ENCODE measurements at regions not wholly inside any gene's neighbourhood (a gene's known extent, or its start where the extent isn't known, plus 50 kb on each side); places are given as distances from the start of the nearest gene placed in this dataset.
"Not testable (repeated sequence)": the region's sequence is repeated elsewhere in the genome, so short reads cannot be mapped to it uniquely, and the experiment has no call there.

GRCh38 chr14:103243764-103244737 lies 90.0 kb upstream of the EIF5 start (continued):
- TF ChIP-seq TRAFD1 (CRISPR knock-in tag; IDR thresholded peaks at IDR 0.05; ENCODE audit: borderline replicate concordance) = no peak
- TF ChIP-seq GATAD2A (CRISPR knock-in tag; IDR thresholded peaks at IDR 0.05) = peak; percentile 38; the same call in 1 of the 2 replicates
- TF ChIP-seq ISL2 (CRISPR knock-in tag; IDR thresholded peaks at IDR 0.05) = no peak
- no peak for TF ChIP-seq MAFK (conservative IDR thresholded peaks at IDR 0.05 in 1 of 2, IDR thresholded peaks at IDR 0.05 in 1 of 2; ENCODE audit: low read length in 2 of 2)
- 0 out of 4 replicates have a peak, but pooled peaks have one; percentile 28 for TF ChIP-seq POLR2A (IDR thresholded peaks at IDR 0.05; ENCODE audit: insufficient read depth in 1 of 2, low read depth in 2 of 2, low read length in 2 of 2)
- TF ChIP-seq SRF (IDR thresholded peaks at IDR 0.05; ENCODE audit: low read depth, low read length) = peak; percentile 96
- TF ChIP-seq ZSCAN25 (CRISPR knock-in tag; IDR thresholded peaks at IDR 0.05) = no peak
- TF ChIP-seq RXRB (CRISPR knock-in tag; IDR thresholded peaks at IDR 0.05; ENCODE audit: borderline replicate concordance) = peak; percentile 13; the same call in 1 of the 2 replicates
- no peak for TF ChIP-seq ARNTL (CRISPR knock-in tag; IDR thresholded peaks at IDR 0.05)

- H3K9me3 ChIP-seq (ENCODE audit: low read length); CTCF ChIA-PET (ENCODE audit: low intra/inter-chr PET ratio, low total read pairs); H3K4me3 ChIP-seq (replicated peaks in 1 of 3; ENCODE audit: insufficient read depth in 1 of 3, low read depth in 2 of 3, low read length in 3 of 3); H3K27me3 ChIP-seq (ENCODE audit: control insufficient read depth in 1 of 2, insufficient read depth in 2 of 2, low read length in 2 of 2); in situ Hi-C loops (cut with HindIII; ENCODE audit: extremely low pct_ligation_motif_present, low pct_unique_long_range_greater_than_20kb); H2AFZ ChIP-seq (ENCODE audit: low read length); intact Hi-C loops (cut with micrococcal nuclease; ENCODE audit: unreplicated experiment); H4K20me1 ChIP-seq (ENCODE audit: insufficient read depth, low read length); BruUV-seq (replicated peaks); H3K36me3 ChIP-seq (replicated peaks in 1 of 2; ENCODE audit: control insufficient read depth in 1 of 2, insufficient read depth in 2 of 2, low read length in 2 of 2); H3K79me2 ChIP-seq (ENCODE audit: insufficient read depth, low read length); TF ChIP-seq LCORL (IDR thresholded peaks at IDR 0.05): not testable (repeated sequence)
- FAIRE-seq = peak; percentile 89
- POLR2A ChIA-PET = interaction anchor here (0.8 to 2.5 kb wide), 12 partner anchors 11 to 141 kb away, joined by 3 to 20 read pairs (median 5); partner anchors contain the start of gene EIF5
- 0% methylated on average over 3 of the region's 3 CpGs for whole genome bisulfite sequencing (ENCODE audit: low lambda C conversion rate)
- Histone ChIP-seq H3K4me1 (ENCODE audit: insufficient read depth, low read length) (peaks cover 48% of the 10 kb centered on the region), H3K4me2 (ENCODE audit: low read depth, low read length) (peak overlapping the region; percentile 52), H3K27ac (ENCODE audit: extremely low read length, insufficient read depth, low read length) (peak overlapping the region; percentile 88), H3K9ac (ENCODE audit: insufficient read depth, low read depth, low read length) (peak overlapping the region; percentile 65)
- peak; percentile 83 for ATAC-seq
- peak; percentile 73 for DNase-seq (ENCODE audit: low spot score)
- peak; percentile 63; the same call in 1 of the 2 replicates for TF ChIP-seq MED1 (CRISPR knock-in tag; IDR thresholded peaks at IDR 0.05)
- TF ChIP-seq ZNF12 (CRISPR knock-in tag; IDR thresholded peaks at IDR 0.05) = peak; percentile 9; the same call in 1 of the 2 replicates
- TF ChIP-seq LCORL (CRISPR knock-in tag; IDR thresholded peaks at IDR 0.05) = peak; percentile 9; the same call in 1 of the 2 replicates
- peak; percentile 43; the same call in 1 of the 2 replicates for TF ChIP-seq SALL1 (CRISPR knock-in tag; IDR thresholded peaks at IDR 0.05)
- TF ChIP-seq, protein P1, sequence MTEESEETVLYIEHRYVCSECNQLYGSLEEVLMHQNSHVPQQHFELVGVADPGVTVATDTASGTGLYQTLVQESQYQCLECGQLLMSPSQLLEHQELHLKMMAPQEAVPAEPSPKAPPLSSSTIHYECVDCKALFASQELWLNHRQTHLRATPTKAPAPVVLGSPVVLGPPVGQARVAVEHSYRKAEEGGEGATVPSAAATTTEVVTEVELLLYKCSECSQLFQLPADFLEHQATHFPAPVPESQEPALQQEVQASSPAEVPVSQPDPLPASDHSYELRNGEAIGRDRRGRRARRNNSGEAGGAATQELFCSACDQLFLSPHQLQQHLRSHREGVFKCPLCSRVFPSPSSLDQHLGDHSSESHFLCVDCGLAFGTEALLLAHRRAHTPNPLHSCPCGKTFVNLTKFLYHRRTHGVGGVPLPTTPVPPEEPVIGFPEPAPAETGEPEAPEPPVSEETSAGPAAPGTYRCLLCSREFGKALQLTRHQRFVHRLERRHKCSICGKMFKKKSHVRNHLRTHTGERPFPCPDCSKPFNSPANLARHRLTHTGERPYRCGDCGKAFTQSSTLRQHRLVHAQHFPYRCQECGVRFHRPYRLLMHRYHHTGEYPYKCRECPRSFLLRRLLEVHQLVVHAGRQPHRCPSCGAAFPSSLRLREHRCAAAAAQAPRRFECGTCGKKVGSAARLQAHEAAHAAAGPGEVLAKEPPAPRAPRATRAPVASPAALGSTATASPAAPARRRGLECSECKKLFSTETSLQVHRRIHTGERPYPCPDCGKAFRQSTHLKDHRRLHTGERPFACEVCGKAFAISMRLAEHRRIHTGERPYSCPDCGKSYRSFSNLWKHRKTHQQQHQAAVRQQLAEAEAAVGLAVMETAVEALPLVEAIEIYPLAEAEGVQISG (CRISPR knock-in tag; IDR thresholded peaks at IDR 0.05) = peak; percentile 26; the same call in 1 of the 2 replicates
- peak; percentile 47 for TF ChIP-seq HDAC1 (CRISPR knock-in tag; IDR thresholded peaks at IDR 0.05)
These were observed 88.4 kb upstream of the EIF5 start for GRCh38 chr14:103245624-103246031.

Measured in HepG2 (cell line).